ENCODE measurements at regions not wholly inside any gene's neighbourhood (a gene's known extent, or its start where the extent isn't known, plus 50 kb on each side); places are given as distances from the start of the nearest gene placed in this dataset.

DNA sequence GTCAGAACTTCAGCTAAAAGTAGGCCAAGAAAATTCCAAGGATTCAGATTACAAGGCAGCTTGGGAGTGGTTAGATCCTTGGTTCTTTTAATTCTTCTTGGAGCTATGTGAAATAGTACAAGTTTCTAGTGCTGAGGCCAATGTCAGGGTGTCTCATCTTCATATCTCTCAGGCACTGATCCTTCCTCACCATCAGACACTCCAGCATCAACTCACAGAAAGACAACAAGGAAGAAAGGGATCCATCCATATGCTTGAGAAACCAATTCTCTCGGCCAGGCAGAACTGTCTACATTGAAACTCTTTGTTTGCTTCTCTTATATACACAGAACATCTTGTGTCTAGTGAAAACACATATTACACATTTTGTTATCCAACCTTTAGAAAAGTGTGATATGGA is 362.1 kb upstream of the CCNH start:
- TF ChIP-seq, protein P1, sequence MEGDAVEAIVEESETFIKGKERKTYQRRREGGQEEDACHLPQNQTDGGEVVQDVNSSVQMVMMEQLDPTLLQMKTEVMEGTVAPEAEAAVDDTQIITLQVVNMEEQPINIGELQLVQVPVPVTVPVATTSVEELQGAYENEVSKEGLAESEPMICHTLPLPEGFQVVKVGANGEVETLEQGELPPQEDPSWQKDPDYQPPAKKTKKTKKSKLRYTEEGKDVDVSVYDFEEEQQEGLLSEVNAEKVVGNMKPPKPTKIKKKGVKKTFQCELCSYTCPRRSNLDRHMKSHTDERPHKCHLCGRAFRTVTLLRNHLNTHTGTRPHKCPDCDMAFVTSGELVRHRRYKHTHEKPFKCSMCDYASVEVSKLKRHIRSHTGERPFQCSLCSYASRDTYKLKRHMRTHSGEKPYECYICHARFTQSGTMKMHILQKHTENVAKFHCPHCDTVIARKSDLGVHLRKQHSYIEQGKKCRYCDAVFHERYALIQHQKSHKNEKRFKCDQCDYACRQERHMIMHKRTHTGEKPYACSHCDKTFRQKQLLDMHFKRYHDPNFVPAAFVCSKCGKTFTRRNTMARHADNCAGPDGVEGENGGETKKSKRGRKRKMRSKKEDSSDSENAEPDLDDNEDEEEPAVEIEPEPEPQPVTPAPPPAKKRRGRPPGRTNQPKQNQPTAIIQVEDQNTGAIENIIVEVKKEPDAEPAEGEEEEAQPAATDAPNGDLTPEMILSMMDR (IDR thresholded peaks at IDR 0.05): no peak
- no peak for ATAC-seq
- DNase-seq: no peak
- Histone ChIP-seq H3K9me3 (no peaks in the 10 kb centered on the region), H3K4me3 (no peak overlapping the region), H3K4me1 (ENCODE audit: low read depth) (no peaks in the 10 kb centered on the region), H3K36me3 (ENCODE audit: low read depth) (no peaks in the 10 kb centered on the region)
- intact Hi-C loops (cut with DNase I, micrococcal nuclease): no loop called here

DNA sequence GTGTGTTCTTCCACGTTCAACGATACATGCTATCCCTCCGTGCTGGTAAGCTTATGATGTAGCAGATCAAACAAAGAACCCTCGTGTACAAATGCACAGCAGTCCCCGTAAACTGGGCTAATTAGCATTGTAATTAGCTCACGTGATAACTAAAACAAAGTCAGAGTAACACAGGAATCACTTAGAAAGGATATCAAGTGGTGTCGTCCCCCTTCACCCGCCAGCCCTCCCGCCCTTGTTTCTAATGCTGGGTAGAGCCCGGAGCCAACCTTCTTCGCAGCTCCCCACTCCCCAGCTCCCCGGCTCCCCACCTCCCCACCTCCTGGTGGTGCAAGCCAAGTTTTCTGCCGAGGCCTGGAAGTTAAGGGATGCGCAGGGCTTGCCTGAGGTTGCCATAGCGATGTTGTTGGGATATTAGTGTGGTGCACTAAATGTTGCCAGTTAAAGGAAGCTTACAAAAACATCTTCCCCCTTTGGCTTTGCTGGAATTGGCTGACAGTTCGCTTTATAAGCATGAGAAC is 357.9 kb upstream of the CCNH start:
- TF ChIP-seq, protein P1 (IDR thresholded peaks at IDR 0.05): no peak
- DNase-seq (peak in 1 of 3 donors; percentile 21), ATAC-seq (no peak)
- Histone ChIP-seq H3K4me1 (ENCODE audit: low read depth) (no peaks in the 10 kb centered on the region), H3K4me3 (no peak overlapping the region), H3K36me3 (ENCODE audit: low read depth) (no peaks in the 10 kb centered on the region), H3K9me3 (no peaks in the 10 kb centered on the region)
- intact Hi-C loops (cut with DNase I, micrococcal nuclease): no loop called here

DNA sequence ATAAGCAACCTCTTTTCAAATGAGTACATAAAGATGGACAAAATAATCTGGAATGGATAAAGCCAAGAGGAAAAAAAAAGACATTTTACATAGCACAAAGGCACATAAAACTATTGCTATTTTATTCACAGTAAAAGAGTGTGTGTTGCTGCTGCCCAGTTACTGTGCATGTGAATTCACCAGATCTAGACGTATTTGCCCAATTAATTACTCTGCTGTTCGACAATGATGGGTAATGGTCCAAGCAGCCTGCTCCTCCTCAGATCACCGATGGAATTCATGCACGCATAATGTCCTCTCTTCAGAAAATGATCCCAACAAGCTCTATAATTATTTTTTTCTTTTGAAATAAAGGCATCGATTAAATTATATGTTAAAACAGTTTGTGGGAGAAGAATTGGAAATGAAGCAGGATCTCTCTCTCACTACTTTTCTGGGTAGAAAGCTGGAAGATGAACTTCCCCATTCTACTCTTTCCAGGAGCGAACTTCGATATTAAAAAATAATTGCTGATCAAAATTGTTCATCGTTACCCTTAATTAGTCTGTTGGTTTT is 357.4 kb upstream of the CCNH start:
- DNase-seq: no peak
- no peak overlapping the region for H3K4me3 ChIP-seq
- H3K9me3 ChIP-seq: no peaks in the 10 kb centered on the region
- TF ChIP-seq, protein P1 (IDR thresholded peaks at IDR 0.05): no peak
- intact Hi-C loops (cut with DNase I, micrococcal nuclease): no loop called here
- H3K36me3 ChIP-seq (ENCODE audit: low read depth): no peaks in the 10 kb centered on the region
- no peak for ATAC-seq
- no peaks in the 10 kb centered on the region for H3K4me1 ChIP-seq (ENCODE audit: low read depth)

DNA sequence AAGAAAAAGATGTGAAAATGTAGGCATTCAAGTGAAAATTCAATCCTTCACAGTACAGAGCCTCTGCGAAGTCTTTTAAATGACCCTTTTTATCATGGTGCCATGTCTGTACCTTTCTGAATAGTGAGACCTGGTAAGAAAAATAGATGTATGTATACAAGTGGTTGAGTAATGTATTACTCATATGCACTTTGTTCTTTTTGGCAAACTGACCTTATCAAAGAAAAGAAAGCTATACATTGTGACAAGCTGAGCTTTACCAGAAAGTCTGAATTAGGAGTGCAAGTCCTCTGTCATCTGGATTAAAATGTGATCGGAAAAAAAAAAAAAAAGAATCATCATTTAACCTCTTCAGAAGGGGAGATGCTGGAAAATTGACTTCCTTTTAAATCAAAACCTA is 356.4 kb upstream of the CCNH start:
- TF ChIP-seq, protein P1 (IDR thresholded peaks at IDR 0.05): no peak
- no peak overlapping the region for H3K4me3 ChIP-seq
- H3K36me3 ChIP-seq (ENCODE audit: low read depth): no peaks in the 10 kb centered on the region
- ATAC-seq: no peak
- DNase-seq: no peak
- no peaks in the 10 kb centered on the region for H3K4me1 ChIP-seq (ENCODE audit: low read depth)
- intact Hi-C loops (cut with DNase I, micrococcal nuclease): no loop called here
- no peaks in the 10 kb centered on the region for H3K9me3 ChIP-seq

DNA sequence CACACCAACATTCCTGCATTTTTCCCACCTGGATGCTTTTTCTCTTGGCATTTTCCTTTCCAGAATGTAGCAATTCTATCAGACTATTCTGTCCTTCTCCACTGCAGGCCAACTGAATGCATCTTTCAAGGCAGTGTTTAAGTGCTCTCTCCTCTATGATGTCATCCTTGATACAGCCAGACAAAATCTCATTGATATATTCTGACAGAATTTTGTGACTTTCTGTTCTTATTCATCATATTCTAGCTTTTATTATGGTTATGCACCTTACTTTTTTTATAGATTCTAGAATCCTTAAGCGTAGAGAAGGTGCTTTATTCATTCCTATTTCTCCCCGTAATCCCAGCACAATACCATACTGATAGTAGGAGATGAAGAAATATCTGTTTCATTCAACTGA is 355.5 kb upstream of the CCNH start:
- DNase-seq (no peak), ATAC-seq (no peak)
- intact Hi-C loops (cut with DNase I, micrococcal nuclease): no loop called here
- TF ChIP-seq, protein P1 (IDR thresholded peaks at IDR 0.05): no peak
- Histone ChIP-seq H3K4me1 (ENCODE audit: low read depth) (no peaks in the 10 kb centered on the region), H3K4me3 (no peak overlapping the region), H3K9me3 (no peaks in the 10 kb centered on the region), H3K36me3 (ENCODE audit: low read depth) (no peaks in the 10 kb centered on the region)

DNA sequence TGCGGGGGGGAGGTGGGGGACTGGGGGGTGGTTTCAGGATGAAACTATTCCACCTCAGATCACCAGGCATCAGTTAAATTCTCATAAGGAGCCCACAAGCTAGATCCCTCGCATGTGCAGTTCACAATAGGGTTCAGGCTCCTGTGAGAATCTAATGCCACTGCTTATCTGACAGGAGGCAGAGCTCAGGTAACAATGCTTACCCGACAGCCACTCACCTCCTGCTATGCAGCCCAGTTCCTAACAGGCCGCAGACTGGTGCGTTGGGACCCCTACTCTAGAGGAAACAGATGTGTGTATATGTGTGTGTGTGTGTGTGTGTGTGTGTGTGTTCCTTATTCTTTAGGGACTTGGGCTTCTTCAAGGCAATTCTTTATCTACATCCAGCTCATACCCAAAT is 352.3 kb upstream of the CCNH start:
- TF ChIP-seq, protein P1 (IDR thresholded peaks at IDR 0.05): no peak
- intact Hi-C loops (cut with DNase I, micrococcal nuclease): no loop called here
- DNase-seq (no peak), ATAC-seq (no peak)
- Histone ChIP-seq H3K9me3 (no peaks in the 10 kb centered on the region), H3K4me3 (no peak overlapping the region), H3K36me3 (ENCODE audit: low read depth) (no peaks in the 10 kb centered on the region), H3K4me1 (ENCODE audit: low read depth) (no peaks in the 10 kb centered on the region)

All from mucosa of descending colon (tissue), 3 donors.